Neuronal stem cell (in vitro differentiated cells): ENCODE measurements at regions not wholly inside any gene's neighbourhood (a gene's known extent, or its start where the extent isn't known, plus 50 kb on each side); places are given as distances from the start of the nearest gene placed in this dataset. TPM values are rescaled to one million over a fixed set of nuclear protein-coding genes. Genes with fewer than 3 reads are reported as not detected.
"Not testable (repeated sequence)": the region's sequence is repeated elsewhere in the genome, so short reads cannot be mapped to it uniquely, and the experiment has no call there.

ENCODE experiments used
- DNase-seq: peaks from one replicate; pipeline ENCODE4 v3.0.0-alpha.2; 2013; ENCODE audit warnings: low spot score
- H2AFZ ChIP-seq: one replicate; pipeline ENCODE4 v1.6.1; 2013; ENCODE audit warnings: mild to moderate bottlenecking, low read length, inconsistent platforms
- H2AK5ac ChIP-seq: 2 replicates; pipeline ENCODE4 v1.6.1; 2013; ENCODE audit warnings: low read depth, mild to moderate bottlenecking, inconsistent platforms, low read length, moderate library complexity, mixed read lengths
- H2BK120ac ChIP-seq: 2 replicates; pipeline ENCODE4 v1.6.1; 2013; ENCODE audit warnings: low read depth, mild to moderate bottlenecking, inconsistent platforms, low read length, moderate library complexity, mixed read lengths
- H2BK12ac ChIP-seq: one replicate; pipeline ENCODE4 v1.6.1; 2013; ENCODE audit warnings: low read length, inconsistent platforms
- H2BK15ac ChIP-seq: 2 replicates; pipeline ENCODE4 v1.6.1; 2013; ENCODE audit warnings: mild to moderate bottlenecking, low read length, inconsistent platforms, mixed read lengths
- H2BK5ac ChIP-seq: one replicate; pipeline ENCODE4 v1.6.1; 2013; ENCODE audit warnings: inconsistent platforms, mild to moderate bottlenecking, low read length, moderate library complexity
- H3K14ac ChIP-seq: one replicate; pipeline ENCODE4 v1.6.1; 2013; ENCODE audit warnings: low read length, inconsistent platforms
- H3K18ac ChIP-seq: 2 replicates; pipeline ENCODE4 v1.6.1; 2013; ENCODE audit warnings: low read length, inconsistent platforms
- H3K23ac ChIP-seq: 2 replicates; pipeline ENCODE4 v1.6.1; 2013; ENCODE audit warnings: low read depth, mild to moderate bottlenecking, mixed read lengths, low read length, inconsistent platforms; ENCODE audit not compliant: poor library complexity
- H3K27ac ChIP-seq: replicated peaks from 3 replicates; pipeline ENCODE4 v1.5.1; 2013; ENCODE audit warnings: low read length, inconsistent platforms
- H3K27me3 ChIP-seq, 3 experiments: 2 replicates each; pipeline ENCODE4 v1.6.1; 2013; ENCODE audit warnings: low read length in 3 of 3, mild to moderate bottlenecking in 2 of 3, inconsistent platforms in 1 of 3, low read depth in 1 of 3, mixed read lengths in 1 of 3, moderate library complexity in 1 of 3; ENCODE audit not compliant: control insufficient read depth in 3 of 3, insufficient read depth in 3 of 3
- H3K36me3 ChIP-seq, 2 donors: replicated peaks in 1 of 2; 2 replicates each; pipeline ENCODE4 v1.6.1; 2013; ENCODE audit warnings: low read length in 2 of 2; ENCODE audit not compliant: control insufficient read depth in 2 of 2, insufficient read depth in 2 of 2
- H3K4ac ChIP-seq: 2 replicates; pipeline ENCODE4 v1.6.1; 2013; ENCODE audit warnings: inconsistent platforms, mild to moderate bottlenecking, low read length, moderate library complexity
- H3K4me1 ChIP-seq, 2 donors: 1 replicate in 1 of 2; 2 replicates in 1 of 2; pipeline ENCODE4 v1.6.1; 2013; ENCODE audit warnings: low read length in 2 of 2, low read depth in 1 of 2; ENCODE audit not compliant: control insufficient read depth in 2 of 2, insufficient read depth in 1 of 2
- H3K4me2 ChIP-seq: one replicate; pipeline ENCODE4 v1.6.1; 2013; ENCODE audit warnings: mild to moderate bottlenecking, low read length, inconsistent platforms; ENCODE audit not compliant: insufficient read depth, poor library complexity, severe bottlenecking
- H3K4me3 ChIP-seq, 2 donors: 2 replicates each; pipeline ENCODE4 v1.5.1; 2013; ENCODE audit warnings: low read length in 2 of 2, mild to moderate bottlenecking in 2 of 2, inconsistent platforms in 1 of 2, moderate library complexity in 1 of 2
- H3K79me1 ChIP-seq: one replicate; pipeline ENCODE4 v1.6.1; 2013; ENCODE audit warnings: low read depth, mild to moderate bottlenecking, inconsistent platforms, low read length, moderate library complexity
- H3K9ac ChIP-seq: one replicate; pipeline ENCODE4 v1.6.1; 2013; ENCODE audit warnings: mild to moderate bottlenecking, low read depth, low read length, inconsistent platforms; ENCODE audit not compliant: poor library complexity
- H3K9me3 ChIP-seq, 2 donors: replicated peaks in 1 of 2; 2 replicates each; pipeline versions ENCODE3 to v1.6.1; 2013; ENCODE audit warnings: low read length in 2 of 2, mild to moderate bottlenecking in 2 of 2, inconsistent platforms in 1 of 2, low read depth in 1 of 2, mixed read lengths in 1 of 2, moderate library complexity in 1 of 2; ENCODE audit not compliant: control insufficient read depth in 2 of 2, insufficient read depth in 1 of 2
- H4K8ac ChIP-seq: one replicate; pipeline ENCODE4 v1.6.1; 2013; ENCODE audit warnings: low read depth, mild to moderate bottlenecking, inconsistent platforms, low read length, moderate library complexity
- H4K91ac ChIP-seq: one replicate; pipeline ENCODE4 v1.6.1; 2013; ENCODE audit warnings: low read length, low read depth, mild to moderate bottlenecking, inconsistent platforms; ENCODE audit not compliant: poor library complexity
- small RNA-seq: library from polyadenylated mRNA; stranded (forward); fragments of <200 nt; extraction: miRNeasy Mini kit (QIAGEN cat#:217004); gene quantifications from one replicate; pipeline ENCODE3, GENCODE V24; 2013; ENCODE audit not compliant: insufficient read depth

GRCh38 chr2:94797235-94797634 is 74.0 kb upstream of the TEKT4 start:
- H4K8ac ChIP-seq, H3K9me3 ChIP-seq, H2AFZ ChIP-seq, H3K4me1 ChIP-seq, H3K4me3 ChIP-seq, H2AK5ac ChIP-seq, H3K27ac ChIP-seq, H3K27me3 ChIP-seq, H2BK120ac ChIP-seq, H3K4me2 ChIP-seq, H3K23ac ChIP-seq, DNase-seq, H3K4ac ChIP-seq, H2BK15ac ChIP-seq, H3K14ac ChIP-seq, H3K9ac ChIP-seq, H2BK5ac ChIP-seq, H2BK12ac ChIP-seq, H4K91ac ChIP-seq, H3K36me3 ChIP-seq, H3K79me1 ChIP-seq, H3K18ac ChIP-seq: not testable (repeated sequence)

Small RNA genes lying in the stretch of these regions (small RNA-seq; reads per million reads assigned to genes)
- gene CNN2P11 = not detected
